ENCODE measurements at regions not wholly inside any gene's neighbourhood (a gene's known extent, or its start where the extent isn't known, plus 50 kb on each side); places are given as distances from the start of the nearest gene placed in this dataset.

GRCh38 chr12:93128332-93128707 is 199.2 kb upstream of the EEA1 start:
- no peak for DNase-seq (ENCODE audit: low read depth)
- Mint-ChIP-seq H3K4me3 (ENCODE audit: unreplicated experiment) (no peak overlapping the region), H3K27me3 (ENCODE audit: low read depth, unreplicated experiment) (no peaks in the 10 kb centered on the region), H3K36me3 (ENCODE audit: low read depth, unreplicated experiment) (no peaks in the 10 kb centered on the region), H3K27ac (ENCODE audit: unreplicated experiment) (no peak overlapping the region), H3K4me1 (ENCODE audit: low read depth, unreplicated experiment) (peaks cover 2% of the 10 kb centered on the region), H3K9me3 (ENCODE audit: unreplicated experiment) (no peaks in the 10 kb centered on the region)
- Histone ChIP-seq H2AFZ (ENCODE audit: low read depth, low read length) (no peak overlapping the region), H3K4me2 (ENCODE audit: low read length) (no peak overlapping the region), H3K79me2 (ENCODE audit: insufficient read depth, low read length) (no peaks in the 10 kb centered on the region), H3K4me3 (ENCODE audit: insufficient read depth, low read depth, low read length) (no peak overlapping the region), H3K27me3 (ENCODE audit: insufficient read depth, low read length) (no peaks in the 10 kb centered on the region), H3K9me3 (ENCODE audit: insufficient read depth, low read depth, low read length) (no peaks in the 10 kb centered on the region), H3K4me1 (ENCODE audit: insufficient read depth, low read length) (no peaks in the 10 kb centered on the region), H3K9ac (ENCODE audit: low read length) (no peak overlapping the region), H3K36me3 (ENCODE audit: insufficient read depth, low read length) (no peaks in the 10 kb centered on the region), H4K20me1 (ENCODE audit: insufficient read depth, low read length) (no peaks in the 10 kb centered on the region), H3K27ac (ENCODE audit: low read depth, low read length) (no peak overlapping the region)
- FAIRE-seq = no peak
- TF ChIP-seq CTCF (IDR thresholded peaks at IDR 0.05; ENCODE audit: insufficient read depth, low read depth, low read length) (no peak), EZH2 (IDR thresholded peaks at IDR 0.05; ENCODE audit: insufficient read depth, low read length) (no peak)

GRCh38 chr12:93130366-93131054 is 201.4 kb upstream of the EEA1 start:
- H3K27ac Mint-ChIP-seq (ENCODE audit: unreplicated experiment) = no peak overlapping the region
- Histone ChIP-seq H3K4me1 (ENCODE audit: insufficient read depth, low read length) (no peaks in the 10 kb centered on the region), H3K4me3 (ENCODE audit: insufficient read depth, low read depth, low read length) (no peak overlapping the region), H2AFZ (ENCODE audit: low read depth, low read length) (no peak overlapping the region), H3K4me2 (ENCODE audit: low read length) (no peak overlapping the region), H3K36me3 (ENCODE audit: insufficient read depth, low read length) (no peaks in the 10 kb centered on the region), H3K27ac (ENCODE audit: low read depth, low read length) (no peak overlapping the region), H3K9me3 (ENCODE audit: insufficient read depth, low read depth, low read length) (no peaks in the 10 kb centered on the region), H3K79me2 (ENCODE audit: insufficient read depth, low read length) (no peaks in the 10 kb centered on the region), H3K27me3 (ENCODE audit: insufficient read depth, low read length) (no peaks in the 10 kb centered on the region), H4K20me1 (ENCODE audit: insufficient read depth, low read length) (no peaks in the 10 kb centered on the region), H3K9ac (ENCODE audit: low read length) (no peak overlapping the region)
- no peaks in the 10 kb centered on the region for H3K27me3 Mint-ChIP-seq (ENCODE audit: low read depth, unreplicated experiment)
- H3K9me3 Mint-ChIP-seq (ENCODE audit: unreplicated experiment) = no peaks in the 10 kb centered on the region
- no peak overlapping the region for H3K4me3 Mint-ChIP-seq (ENCODE audit: unreplicated experiment)
- no peak for DNase-seq (ENCODE audit: low read depth)
- peaks cover 8% of the 10 kb centered on the region for H3K4me1 Mint-ChIP-seq (ENCODE audit: low read depth, unreplicated experiment)
- no peak for TF ChIP-seq CTCF (IDR thresholded peaks at IDR 0.05; ENCODE audit: insufficient read depth, low read depth, low read length)
- TF ChIP-seq EZH2 (IDR thresholded peaks at IDR 0.05; ENCODE audit: insufficient read depth, low read length) = no peak
- FAIRE-seq = no peak
- no peaks in the 10 kb centered on the region for H3K36me3 Mint-ChIP-seq (ENCODE audit: low read depth, unreplicated experiment)

- Histone ChIP-seq H3K9ac (ENCODE audit: low read length) (no peak overlapping the region), H3K79me2 (ENCODE audit: insufficient read depth, low read length) (no peaks in the 10 kb centered on the region), H3K9me3 (ENCODE audit: insufficient read depth, low read depth, low read length) (no peaks in the 10 kb centered on the region), H3K4me1 (ENCODE audit: insufficient read depth, low read length) (peaks cover 11% of the 10 kb centered on the region), H3K36me3 (ENCODE audit: insufficient read depth, low read length) (no peaks in the 10 kb centered on the region), H4K20me1 (ENCODE audit: insufficient read depth, low read length) (no peaks in the 10 kb centered on the region), H3K4me3 (ENCODE audit: insufficient read depth, low read depth, low read length) (no peak overlapping the region), H3K27me3 (ENCODE audit: insufficient read depth, low read length) (no peaks in the 10 kb centered on the region), H3K27ac (ENCODE audit: low read depth, low read length) (no peak overlapping the region), H3K4me2 (ENCODE audit: low read length) (no peak overlapping the region), H2AFZ (ENCODE audit: low read depth, low read length) (no peak overlapping the region)
- Mint-ChIP-seq H3K27me3 (ENCODE audit: low read depth, unreplicated experiment) (no peaks in the 10 kb centered on the region), H3K9me3 (ENCODE audit: unreplicated experiment) (no peaks in the 10 kb centered on the region), H3K4me1 (ENCODE audit: low read depth, unreplicated experiment) (peaks cover 13% of the 10 kb centered on the region), H3K27ac (ENCODE audit: unreplicated experiment) (no peak overlapping the region), H3K4me3 (ENCODE audit: unreplicated experiment) (no peak overlapping the region), H3K36me3 (ENCODE audit: low read depth, unreplicated experiment) (no peaks in the 10 kb centered on the region)
- FAIRE-seq (no peak), DNase-seq (ENCODE audit: low read depth) (no peak)
- TF ChIP-seq CTCF (IDR thresholded peaks at IDR 0.05; ENCODE audit: insufficient read depth, low read depth, low read length) = no peak
- TF ChIP-seq EZH2 (IDR thresholded peaks at IDR 0.05; ENCODE audit: insufficient read depth, low read length) = no peak
These were observed 204.3 kb upstream of the EEA1 start for GRCh38 chr12:93133361-93133760.

Measured in astrocyte (in vitro differentiated cells and primary cell).